H1 (cell line): ENCODE measurements at regions not wholly inside any gene's neighbourhood (a gene's known extent, or its start where the extent isn't known, plus 50 kb on each side); places are given as distances from the start of the nearest gene placed in this dataset.

Experiments
- CTCF ChIA-PET: fragments of 300-600 bp; sonication (Branson Sonifier 250); formaldehyde crosslinking; loops from one replicate; lab custom pipeline; 2021; ENCODE audit not compliant: partially characterized antibody; lab: Charles Lee
- POLR2A ChIA-PET: fragments of 300-600 bp; sonication (Branson Sonifier 250); formaldehyde crosslinking; loops from one replicate; lab custom pipeline; 2021; ENCODE audit warnings: inconsistent platforms; ENCODE audit not compliant: partially characterized antibody; lab: Charles Lee
- DNase-seq, 2 experiments: peaks; one replicate each; pipeline versions ENCODE4 v3.0.0 to v3.0.0-alpha.2; 2010 to 2022; ENCODE audit warnings: low spot score in 2 of 2, low read depth in 1 of 2, mixed read lengths in 1 of 2
- FAIRE-seq: peaks from 2 replicates; lab custom pipeline; 2011; peaks lifted over from hg19 to GRCh38; lab: Jason Lieb, UNC
- H2AFZ ChIP-seq: 2 replicates; pipeline ENCODE4 v1.8.1; 2012; ENCODE audit warnings: low read length, inconsistent platforms
- H2AK5ac ChIP-seq: 2 replicates; pipeline ENCODE4 v1.6.1; 2013; ENCODE audit warnings: low read depth, low read length
- H2BK120ac ChIP-seq: replicated peaks from 2 replicates; pipeline ENCODE3; 2013; ENCODE audit warnings: low read depth, low read length, inconsistent platforms
- H2BK12ac ChIP-seq: 2 replicates; pipeline ENCODE4 v1.6.1; 2013; ENCODE audit warnings: low read depth, low read length
- H2BK15ac ChIP-seq: 2 replicates; pipeline ENCODE4 v1.6.1; 2013; ENCODE audit warnings: low read length
- H2BK20ac ChIP-seq: 2 replicates; pipeline ENCODE4 v1.6.1; 2013; ENCODE audit warnings: low read length
- H2BK5ac ChIP-seq: 2 replicates; pipeline ENCODE4 v1.6.1; 2013; ENCODE audit warnings: low read depth, low read length
- H3K14ac ChIP-seq: 2 replicates; pipeline ENCODE4 v1.6.1; 2013; ENCODE audit warnings: inconsistent platforms; ENCODE audit not compliant: insufficient read length
- H3K18ac ChIP-seq: 2 replicates; pipeline ENCODE4 v1.6.1; 2013; ENCODE audit warnings: low read length; ENCODE audit errors: extremely low read depth
- H3K23ac ChIP-seq: 2 replicates; pipeline ENCODE4 v1.6.1; 2013; ENCODE audit warnings: inconsistent platforms; ENCODE audit not compliant: insufficient read length
- H3K23me2 ChIP-seq: 2 replicates; pipeline ENCODE4 v1.6.1; 2013; ENCODE audit warnings: low read depth, low read length
- H3K27ac ChIP-seq: 2 replicates; pipeline ENCODE4 v1.6.1; 2011; ENCODE audit warnings: low read depth, low read length, inconsistent platforms
- H3K27me3 ChIP-seq, 4 experiments: replicated peaks in 1 of 4; 1 replicate in 1 of 4; 2 replicates in 3 of 4; pipeline versions ENCODE4 v1.6.1 to v1.8.1; 2011 to 2013; ENCODE audit warnings: low read length in 3 of 4, mild to moderate bottlenecking in 3 of 4, inconsistent platforms in 2 of 4, mixed read lengths in 2 of 4, moderate library complexity in 1 of 4; ENCODE audit not compliant: control insufficient read depth in 3 of 4, insufficient read depth in 3 of 4; ENCODE audit errors: extremely low read depth in 1 of 4
- H3K36me3 ChIP-seq, 4 experiments: 2 replicates each; pipeline versions ENCODE4 v1.6.1 to v1.8.1; 2011 to 2013; ENCODE audit warnings: mild to moderate bottlenecking in 4 of 4, low read length in 3 of 4, moderate library complexity in 2 of 4, control low read depth in 1 of 4, inconsistent platforms in 1 of 4; ENCODE audit not compliant: insufficient read depth in 4 of 4, control insufficient read depth in 2 of 4
- H3K4ac ChIP-seq: replicated peaks from 2 replicates; pipeline ENCODE3; 2013; ENCODE audit warnings: low read length, low read depth, mixed read lengths, inconsistent platforms; ENCODE audit not compliant: insufficient read length
- H3K4me1 ChIP-seq, 4 experiments: replicated peaks in 1 of 4; 1 replicate in 1 of 4; 2 replicates in 3 of 4; pipeline versions ENCODE4 v1.6.1 to v1.8.1; 2011 to 2013; ENCODE audit warnings: low read length in 3 of 4, inconsistent platforms in 2 of 4, mixed read lengths in 1 of 4; ENCODE audit not compliant: insufficient read depth in 4 of 4, control insufficient read depth in 3 of 4
- H3K4me2 ChIP-seq, 2 experiments: 2 replicates each; pipeline versions ENCODE4 v1.6.1 to v1.8.1; 2011 to 2013; ENCODE audit warnings: low read depth in 2 of 2, low read length in 2 of 2, control low read depth in 1 of 2, inconsistent platforms in 1 of 2, mild to moderate bottlenecking in 1 of 2; ENCODE audit not compliant: insufficient read depth in 1 of 2
- H3K4me3 ChIP-seq, 4 experiments: fragments of 200-600, 300-600 bp in 1 of 4; sonication (generic), shearing (Covaris generic), sonication (Bioruptor Twin) in 1 of 4; 2 replicates each; pipeline versions ENCODE4 v1.5.1 to v1.8.1; 2011 to 2016; ENCODE audit warnings: low read length in 4 of 4, low read depth in 3 of 4, control low read depth in 2 of 4, inconsistent platforms in 2 of 4, mild to moderate bottlenecking in 2 of 4, mixed read lengths in 1 of 4, moderate library complexity in 1 of 4; ENCODE audit not compliant: insufficient read depth in 2 of 4; ENCODE audit errors: extremely low read depth in 1 of 4
- H3K56ac ChIP-seq: replicated peaks from 2 replicates; pipeline ENCODE3; 2013; ENCODE audit warnings: low read depth, mild to moderate bottlenecking, mixed read lengths, low read length, inconsistent platforms; ENCODE audit not compliant: insufficient read length
- H3K79me1 ChIP-seq: 2 replicates; pipeline ENCODE4 v1.6.1; 2013; ENCODE audit warnings: low read depth, low read length, control low read depth
- H3K79me2 ChIP-seq, 2 experiments: 2 replicates each; pipeline versions ENCODE4 v1.6.1 to v1.8.1; 2012 to 2013; ENCODE audit warnings: low read length in 2 of 2, mild to moderate bottlenecking in 2 of 2, inconsistent platforms in 1 of 2; ENCODE audit not compliant: insufficient read depth in 2 of 2, control insufficient read depth in 1 of 2
- H3K9ac ChIP-seq, 4 experiments: replicated peaks in 1 of 4; 1 replicate in 1 of 4; 2 replicates in 3 of 4; pipeline versions ENCODE4 v1.6.1 to v1.8.1; 2011 to 2013; ENCODE audit warnings: low read depth in 3 of 4, low read length in 3 of 4, control low read depth in 2 of 4, mild to moderate bottlenecking in 2 of 4, moderate library complexity in 2 of 4, inconsistent platforms in 1 of 4; ENCODE audit errors: extremely low read depth in 1 of 4
- H3K9me3 ChIP-seq, 2 experiments: 2 replicates each; pipeline versions ENCODE4 v1.6.1 to v1.8.1; 2012 to 2013; ENCODE audit warnings: mild to moderate bottlenecking in 2 of 2, moderate library complexity in 2 of 2, control low read depth in 1 of 2, inconsistent platforms in 1 of 2, low read depth in 1 of 2, low read length in 1 of 2, mixed read lengths in 1 of 2; ENCODE audit not compliant: insufficient read depth in 2 of 2
- H4K20me1 ChIP-seq, 2 experiments: replicated peaks in 1 of 2; 2 replicates each; pipeline versions ENCODE3 to v1.8.1; 2011 to 2013; ENCODE audit warnings: inconsistent platforms in 2 of 2, low read length in 2 of 2, mild to moderate bottlenecking in 1 of 2; ENCODE audit not compliant: insufficient read depth in 2 of 2, control insufficient read depth in 1 of 2
- H4K5ac ChIP-seq: 2 replicates; pipeline ENCODE4 v1.6.1; 2013; ENCODE audit warnings: low read length, low read depth, mixed read lengths, inconsistent platforms; ENCODE audit not compliant: insufficient read length
- H4K8ac ChIP-seq: 2 replicates; pipeline ENCODE4 v1.8.0; 2013; ENCODE audit warnings: mild to moderate bottlenecking, moderate library complexity, low read length, inconsistent platforms; ENCODE audit not compliant: insufficient read depth; ENCODE audit errors: extremely low read depth
- H4K91ac ChIP-seq: replicated peaks from 2 replicates; pipeline ENCODE3; 2013; ENCODE audit warnings: low read length, mixed read lengths, inconsistent platforms; ENCODE audit not compliant: insufficient read length
- FOSL1 ChIP-seq: IDR thresholded peaks from 2 replicates; pipeline ENCODE4 v1.6.1; 2011; ENCODE audit warnings: mild to moderate bottlenecking, low read depth, low read length, moderate library complexity; ENCODE audit not compliant: insufficient read depth
- HDAC6 ChIP-seq: IDR thresholded peaks from one replicate; pipeline ENCODE4 v1.7.1; 2012; ENCODE audit warnings: low read depth, mild to moderate bottlenecking, inconsistent platforms, low read length, moderate library complexity
- POU5F1 ChIP-seq: IDR thresholded peaks from 2 replicates; pipeline ENCODE4 v1.6.1; 2011; ENCODE audit warnings: low read depth, mild to moderate bottlenecking, low read length, moderate library complexity
- RFX5 ChIP-seq: IDR thresholded peaks from 2 replicates; pipeline ENCODE4 v1.6.1; 2011; ENCODE audit warnings: low read depth, low read length, improper control_type of control experiment, borderline replicate concordance
- WGBS, 2 experiments: shearing (Covaris generic) in 1 of 2; methylation state at CpG; one replicate each; pipeline versions ENCODE4 v1.1.6 to v1.1.7; 2013 to 2015; ENCODE audit warnings: low lambda C conversion rate in 2 of 2, mixed read lengths in 2 of 2, inconsistent platforms in 1 of 2, low coverage in 1 of 2, missing lambda C conversion rate in 1 of 2; ENCODE audit not compliant: insufficient replicate concordance in 2 of 2, insufficient coverage in 1 of 2, insufficient read length in 1 of 2; ENCODE audit errors: extremely low coverage in 1 of 2, missing lambda C conversion rate in 1 of 2; 5-methylcytosine and 5-hydroxymethylcytosine counted together

DNA sequence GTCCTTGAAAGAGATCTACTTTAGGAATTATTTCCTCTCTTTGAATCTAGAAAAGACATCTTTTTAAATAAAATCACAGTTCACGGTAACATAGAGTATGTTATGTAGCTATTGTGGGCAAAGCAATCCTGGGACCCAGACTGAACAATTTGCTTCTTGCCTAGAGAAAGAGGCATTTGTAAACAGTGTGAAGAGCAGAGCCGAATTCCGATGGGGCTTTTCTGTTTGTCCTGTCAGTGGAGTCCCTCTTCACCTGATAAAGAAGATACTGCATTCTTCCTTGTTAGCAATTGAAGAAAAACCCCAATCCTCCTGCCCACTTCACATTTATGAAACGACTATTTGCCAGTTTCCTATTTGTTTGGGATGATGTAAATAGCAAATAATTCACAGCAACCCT is 462.9 kb downstream of the WDR72 start:
- Histone ChIP-seq H3K4me2 (no peak overlapping the region), H3K36me3 (no peaks in the 10 kb centered on the region), H2BK20ac (no peak overlapping the region), H3K23me2 (no peaks in the 10 kb centered on the region), H3K79me1 (no peaks in the 10 kb centered on the region), H2AFZ (no peak overlapping the region), H3K9me3 (no peaks in the 10 kb centered on the region), H2BK15ac (no peak overlapping the region), H3K14ac (no peak overlapping the region), H4K8ac (no peak overlapping the region), H3K56ac (no peak overlapping the region), H3K4me1 (no peaks in the 10 kb centered on the region), H2AK5ac (no peak overlapping the region), H3K23ac (no peak overlapping the region), H3K4me3 (no peak overlapping the region), H2BK5ac (no peak overlapping the region), H4K5ac (no peak overlapping the region), H3K4ac (no peak overlapping the region), H3K27ac (no peak overlapping the region), H3K27me3 (no peaks in the 10 kb centered on the region), H3K18ac (no peak overlapping the region), H2BK12ac (no peak overlapping the region), H3K79me2 (no peaks in the 10 kb centered on the region), H3K9ac (no peak overlapping the region), H2BK120ac (no peak overlapping the region), H4K91ac (no peak overlapping the region), H4K20me1 (no peaks in the 10 kb centered on the region)
- ChIA-PET POLR2A (no interaction called here), CTCF (no interaction called here)
- FAIRE-seq (no peak), DNase-seq (no peak)
- 85% methylated on average over 4 of the region's 4 CpGs; no CpG with 5 or more reads in 1 of the 2 experiments for WGBS, 2 experiments
- TF ChIP-seq FOSL1: no peak
- TF ChIP-seq RFX5: no peak
- no peak for TF ChIP-seq POU5F1
- no peak for TF ChIP-seq HDAC6
